H1 (cell line): ENCODE measurements at regions not wholly inside any gene's neighbourhood (a gene's known extent, or its start where the extent isn't known, plus 50 kb on each side); places are given as distances from the start of the nearest gene placed in this dataset.

Source experiments
- CTCF ChIA-PET: fragments of 300-600 bp; sonication (Branson Sonifier 250); formaldehyde crosslinking; loops from one replicate; lab custom pipeline; 2021; ENCODE audit not compliant: partially characterized antibody; lab: Charles Lee
- POLR2A ChIA-PET: fragments of 300-600 bp; sonication (Branson Sonifier 250); formaldehyde crosslinking; loops from one replicate; lab custom pipeline; 2021; ENCODE audit warnings: inconsistent platforms; ENCODE audit not compliant: partially characterized antibody; lab: Charles Lee
- DNase-seq, 2 experiments: peaks; one replicate each; pipeline versions ENCODE4 v3.0.0 to v3.0.0-alpha.2; 2010 to 2022; ENCODE audit warnings: low spot score in 2 of 2, low read depth in 1 of 2, mixed read lengths in 1 of 2
- FAIRE-seq: peaks from 2 replicates; lab custom pipeline; 2011; peaks lifted over from hg19 to GRCh38; lab: Jason Lieb, UNC
- H2AFZ ChIP-seq: 2 replicates; pipeline ENCODE4 v1.8.1; 2012; ENCODE audit warnings: low read length, inconsistent platforms
- H2AK5ac ChIP-seq: 2 replicates; pipeline ENCODE4 v1.6.1; 2013; ENCODE audit warnings: low read depth, low read length
- H2BK120ac ChIP-seq: replicated peaks from 2 replicates; pipeline ENCODE3; 2013; ENCODE audit warnings: low read depth, low read length, inconsistent platforms
- H2BK12ac ChIP-seq: 2 replicates; pipeline ENCODE4 v1.6.1; 2013; ENCODE audit warnings: low read depth, low read length
- H2BK15ac ChIP-seq: 2 replicates; pipeline ENCODE4 v1.6.1; 2013; ENCODE audit warnings: low read length
- H2BK20ac ChIP-seq: 2 replicates; pipeline ENCODE4 v1.6.1; 2013; ENCODE audit warnings: low read length
- H2BK5ac ChIP-seq: 2 replicates; pipeline ENCODE4 v1.6.1; 2013; ENCODE audit warnings: low read depth, low read length
- H3K14ac ChIP-seq: 2 replicates; pipeline ENCODE4 v1.6.1; 2013; ENCODE audit warnings: inconsistent platforms; ENCODE audit not compliant: insufficient read length
- H3K18ac ChIP-seq: 2 replicates; pipeline ENCODE4 v1.6.1; 2013; ENCODE audit warnings: low read length; ENCODE audit errors: extremely low read depth
- H3K23ac ChIP-seq: 2 replicates; pipeline ENCODE4 v1.6.1; 2013; ENCODE audit warnings: inconsistent platforms; ENCODE audit not compliant: insufficient read length
- H3K23me2 ChIP-seq: 2 replicates; pipeline ENCODE4 v1.6.1; 2013; ENCODE audit warnings: low read depth, low read length
- H3K27ac ChIP-seq: 2 replicates; pipeline ENCODE4 v1.6.1; 2011; ENCODE audit warnings: low read depth, low read length, inconsistent platforms
- H3K27me3 ChIP-seq, 4 experiments: replicated peaks in 1 of 4; 1 replicate in 1 of 4; 2 replicates in 3 of 4; pipeline versions ENCODE4 v1.6.1 to v1.8.1; 2011 to 2013; ENCODE audit warnings: low read length in 3 of 4, mild to moderate bottlenecking in 3 of 4, inconsistent platforms in 2 of 4, mixed read lengths in 2 of 4, moderate library complexity in 1 of 4; ENCODE audit not compliant: control insufficient read depth in 3 of 4, insufficient read depth in 3 of 4; ENCODE audit errors: extremely low read depth in 1 of 4
- H3K36me3 ChIP-seq, 4 experiments: 2 replicates each; pipeline versions ENCODE4 v1.6.1 to v1.8.1; 2011 to 2013; ENCODE audit warnings: mild to moderate bottlenecking in 4 of 4, low read length in 3 of 4, moderate library complexity in 2 of 4, control low read depth in 1 of 4, inconsistent platforms in 1 of 4; ENCODE audit not compliant: insufficient read depth in 4 of 4, control insufficient read depth in 2 of 4
- H3K4ac ChIP-seq: replicated peaks from 2 replicates; pipeline ENCODE3; 2013; ENCODE audit warnings: low read length, low read depth, mixed read lengths, inconsistent platforms; ENCODE audit not compliant: insufficient read length
- H3K4me1 ChIP-seq, 4 experiments: replicated peaks in 1 of 4; 1 replicate in 1 of 4; 2 replicates in 3 of 4; pipeline versions ENCODE4 v1.6.1 to v1.8.1; 2011 to 2013; ENCODE audit warnings: low read length in 3 of 4, inconsistent platforms in 2 of 4, mixed read lengths in 1 of 4; ENCODE audit not compliant: insufficient read depth in 4 of 4, control insufficient read depth in 3 of 4
- H3K4me2 ChIP-seq, 2 experiments: 2 replicates each; pipeline versions ENCODE4 v1.6.1 to v1.8.1; 2011 to 2013; ENCODE audit warnings: low read depth in 2 of 2, low read length in 2 of 2, control low read depth in 1 of 2, inconsistent platforms in 1 of 2, mild to moderate bottlenecking in 1 of 2; ENCODE audit not compliant: insufficient read depth in 1 of 2
- H3K4me3 ChIP-seq, 4 experiments: fragments of 200-600, 300-600 bp in 1 of 4; sonication (generic), shearing (Covaris generic), sonication (Bioruptor Twin) in 1 of 4; 2 replicates each; pipeline versions ENCODE4 v1.5.1 to v1.8.1; 2011 to 2016; ENCODE audit warnings: low read length in 4 of 4, low read depth in 3 of 4, control low read depth in 2 of 4, inconsistent platforms in 2 of 4, mild to moderate bottlenecking in 2 of 4, mixed read lengths in 1 of 4, moderate library complexity in 1 of 4; ENCODE audit not compliant: insufficient read depth in 2 of 4; ENCODE audit errors: extremely low read depth in 1 of 4
- H3K56ac ChIP-seq: replicated peaks from 2 replicates; pipeline ENCODE3; 2013; ENCODE audit warnings: low read depth, mild to moderate bottlenecking, mixed read lengths, low read length, inconsistent platforms; ENCODE audit not compliant: insufficient read length
- H3K79me1 ChIP-seq: 2 replicates; pipeline ENCODE4 v1.6.1; 2013; ENCODE audit warnings: low read depth, low read length, control low read depth
- H3K79me2 ChIP-seq, 2 experiments: 2 replicates each; pipeline versions ENCODE4 v1.6.1 to v1.8.1; 2012 to 2013; ENCODE audit warnings: low read length in 2 of 2, mild to moderate bottlenecking in 2 of 2, inconsistent platforms in 1 of 2; ENCODE audit not compliant: insufficient read depth in 2 of 2, control insufficient read depth in 1 of 2
- H3K9ac ChIP-seq, 4 experiments: replicated peaks in 1 of 4; 1 replicate in 1 of 4; 2 replicates in 3 of 4; pipeline versions ENCODE4 v1.6.1 to v1.8.1; 2011 to 2013; ENCODE audit warnings: low read depth in 3 of 4, low read length in 3 of 4, control low read depth in 2 of 4, mild to moderate bottlenecking in 2 of 4, moderate library complexity in 2 of 4, inconsistent platforms in 1 of 4; ENCODE audit errors: extremely low read depth in 1 of 4
- H3K9me3 ChIP-seq, 2 experiments: 2 replicates each; pipeline versions ENCODE4 v1.6.1 to v1.8.1; 2012 to 2013; ENCODE audit warnings: mild to moderate bottlenecking in 2 of 2, moderate library complexity in 2 of 2, control low read depth in 1 of 2, inconsistent platforms in 1 of 2, low read depth in 1 of 2, low read length in 1 of 2, mixed read lengths in 1 of 2; ENCODE audit not compliant: insufficient read depth in 2 of 2
- H4K20me1 ChIP-seq, 2 experiments: replicated peaks in 1 of 2; 2 replicates each; pipeline versions ENCODE3 to v1.8.1; 2011 to 2013; ENCODE audit warnings: inconsistent platforms in 2 of 2, low read length in 2 of 2, mild to moderate bottlenecking in 1 of 2; ENCODE audit not compliant: insufficient read depth in 2 of 2, control insufficient read depth in 1 of 2
- H4K5ac ChIP-seq: 2 replicates; pipeline ENCODE4 v1.6.1; 2013; ENCODE audit warnings: low read length, low read depth, mixed read lengths, inconsistent platforms; ENCODE audit not compliant: insufficient read length
- H4K8ac ChIP-seq: 2 replicates; pipeline ENCODE4 v1.8.0; 2013; ENCODE audit warnings: mild to moderate bottlenecking, moderate library complexity, low read length, inconsistent platforms; ENCODE audit not compliant: insufficient read depth; ENCODE audit errors: extremely low read depth
- H4K91ac ChIP-seq: replicated peaks from 2 replicates; pipeline ENCODE3; 2013; ENCODE audit warnings: low read length, mixed read lengths, inconsistent platforms; ENCODE audit not compliant: insufficient read length
- CBX5 ChIP-seq: fragments of 300-800, 300-1000 bp; sonication (generic); IDR thresholded peaks from 2 replicates; pipeline ENCODE4 v1.7.1; 2016; ENCODE audit warnings: antibody characterized with exemption, low read length, low read depth
- FOSL1 ChIP-seq: IDR thresholded peaks from 2 replicates; pipeline ENCODE4 v1.6.1; 2011; ENCODE audit warnings: mild to moderate bottlenecking, low read depth, low read length, moderate library complexity; ENCODE audit not compliant: insufficient read depth
- HDAC6 ChIP-seq: IDR thresholded peaks from one replicate; pipeline ENCODE4 v1.7.1; 2012; ENCODE audit warnings: low read depth, mild to moderate bottlenecking, inconsistent platforms, low read length, moderate library complexity
- JUN ChIP-seq: IDR thresholded peaks from 2 replicates; pipeline ENCODE4 v1.6.1; 2011; ENCODE audit warnings: low read depth, mild to moderate bottlenecking, improper control_type of control experiment, low read length
- KDM1A ChIP-seq: fragments of 200-600, 300-600 bp; sonication (generic); IDR thresholded peaks from 2 replicates; pipeline ENCODE4 v1.7.1; 2016; ENCODE audit warnings: mild to moderate bottlenecking, low read length, borderline replicate concordance
- KDM4A ChIP-seq: IDR thresholded peaks from one replicate; pipeline ENCODE4 v1.7.1; 2012; ENCODE audit warnings: low read depth, mild to moderate bottlenecking, moderate library complexity, low read length, inconsistent platforms; ENCODE audit not compliant: severe bottlenecking
- SP1 ChIP-seq: IDR thresholded peaks from 2 replicates; pipeline ENCODE4 v1.6.1; 2011; ENCODE audit warnings: low read depth, low read length
- TAF1 ChIP-seq: IDR thresholded peaks from 2 replicates; pipeline ENCODE4 v1.6.1; 2011; ENCODE audit warnings: mild to moderate bottlenecking, low read depth, low read length
- TAF7 ChIP-seq: optimal IDR thresholded peaks from 2 replicates; pipeline ENCODE3; 2011; ENCODE audit warnings: low read depth, mild to moderate bottlenecking, inconsistent platforms, low read length, moderate library complexity, borderline replicate concordance
- TBP ChIP-seq: IDR thresholded peaks from 2 replicates; pipeline ENCODE4 v1.6.1; 2011; ENCODE audit warnings: low read depth, low read length, improper control_type of control experiment
- TCF12 ChIP-seq: IDR thresholded peaks from 2 replicates; pipeline ENCODE4 v1.6.1; 2011; ENCODE audit warnings: low read depth, mild to moderate bottlenecking, low read length
- ZNF274 ChIP-seq: IDR thresholded peaks from 2 replicates; pipeline ENCODE4 v1.7.0; 2012; ENCODE audit warnings: low read length, borderline replicate concordance; ENCODE audit errors: extremely low read depth

GRCh38 chr2:162932416-162932815, 93.8 kb upstream of the KCNH7 start:
- H3K4me2 ChIP-seq = no peak overlapping the region
- no peak overlapping the region for H4K91ac ChIP-seq
- H2BK5ac ChIP-seq = no peak overlapping the region
- H3K36me3 ChIP-seq = no peaks in the 10 kb centered on the region
- no peak overlapping the region for H2BK120ac ChIP-seq
- H3K79me1 ChIP-seq = no peaks in the 10 kb centered on the region
- TF ChIP-seq HDAC6 (no peak), KDM4A (no peak), CBX5 (no peak), FOSL1 (no peak), KDM1A (no peak), TAF7 (no peak), SP1 (no peak), TCF12 (no peak), TBP (no peak), TAF1 (no peak), ZNF274 (no peak), JUN (no peak)
- no peaks in the 10 kb centered on the region for H4K20me1 ChIP-seq
- no peak overlapping the region for H2BK15ac ChIP-seq
- H3K14ac ChIP-seq = no peak overlapping the region
- no peaks in the 10 kb centered on the region for H3K4me1 ChIP-seq
- no peak overlapping the region for H2BK12ac ChIP-seq
- H4K8ac ChIP-seq = no peak overlapping the region
- H3K27me3 ChIP-seq = no peaks in the 10 kb centered on the region
- no peak overlapping the region for H3K9ac ChIP-seq
- H2AK5ac ChIP-seq = no peak overlapping the region
- CTCF ChIA-PET = interaction anchor here (0.7 kb wide), 1 partner anchor 1606 kb away, joined by 3 read pairs; no protein-coding TSS in a partner anchor
- no peak overlapping the region for H3K27ac ChIP-seq
- 0 out of 4 replicates have a peak, but pooled peaks cover 0 to 3% of the 10 kb centered on the region in 2 experiments for H3K9me3 ChIP-seq
- H3K56ac ChIP-seq = no peak overlapping the region
- no peak overlapping the region for H3K4ac ChIP-seq
- no peaks in the 10 kb centered on the region for H3K79me2 ChIP-seq
- no peak overlapping the region for H4K5ac ChIP-seq
- FAIRE-seq (no peak), DNase-seq (no peak)
- POLR2A ChIA-PET = no interaction called here
- H2BK20ac ChIP-seq = no peak overlapping the region
- no peaks in the 10 kb centered on the region for H3K23me2 ChIP-seq
- no peak overlapping the region for H3K4me3 ChIP-seq
- H2AFZ ChIP-seq = no peak overlapping the region
- H3K23ac ChIP-seq = no peak overlapping the region
- H3K18ac ChIP-seq = no peak overlapping the region
